GM12872 (cell line): ENCODE measurements at regions not wholly inside any gene's neighbourhood (a gene's known extent, or its start where the extent isn't known, plus 50 kb on each side); places are given as distances from the start of the nearest gene placed in this dataset.

Experiments
- TF ChIP-seq, protein P1 (sequence below): IDR thresholded peaks from 3 replicates; pipeline ENCODE4 v1.5.1; 2011; ENCODE audit warnings: low read depth, mild to moderate bottlenecking, low read length, moderate library complexity; ENCODE audit not compliant: insufficient read depth

GRCh38 chr10:80750268-80750667 lies 212.6 kb downstream of the SH2D4B start:
- TF ChIP-seq, protein P1, sequence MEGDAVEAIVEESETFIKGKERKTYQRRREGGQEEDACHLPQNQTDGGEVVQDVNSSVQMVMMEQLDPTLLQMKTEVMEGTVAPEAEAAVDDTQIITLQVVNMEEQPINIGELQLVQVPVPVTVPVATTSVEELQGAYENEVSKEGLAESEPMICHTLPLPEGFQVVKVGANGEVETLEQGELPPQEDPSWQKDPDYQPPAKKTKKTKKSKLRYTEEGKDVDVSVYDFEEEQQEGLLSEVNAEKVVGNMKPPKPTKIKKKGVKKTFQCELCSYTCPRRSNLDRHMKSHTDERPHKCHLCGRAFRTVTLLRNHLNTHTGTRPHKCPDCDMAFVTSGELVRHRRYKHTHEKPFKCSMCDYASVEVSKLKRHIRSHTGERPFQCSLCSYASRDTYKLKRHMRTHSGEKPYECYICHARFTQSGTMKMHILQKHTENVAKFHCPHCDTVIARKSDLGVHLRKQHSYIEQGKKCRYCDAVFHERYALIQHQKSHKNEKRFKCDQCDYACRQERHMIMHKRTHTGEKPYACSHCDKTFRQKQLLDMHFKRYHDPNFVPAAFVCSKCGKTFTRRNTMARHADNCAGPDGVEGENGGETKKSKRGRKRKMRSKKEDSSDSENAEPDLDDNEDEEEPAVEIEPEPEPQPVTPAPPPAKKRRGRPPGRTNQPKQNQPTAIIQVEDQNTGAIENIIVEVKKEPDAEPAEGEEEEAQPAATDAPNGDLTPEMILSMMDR: no peak

GRCh38 chr10:80751940-80752339 lies 214.2 kb downstream of the SH2D4B start:
- TF ChIP-seq, protein P1: no peak

GRCh38 chr10:80753612-80754011 lies 215.9 kb downstream of the SH2D4B start:
- TF ChIP-seq, protein P1: no peak

GRCh38 chr10:80755893-80756292 lies 218.2 kb downstream of the SH2D4B start:
- TF ChIP-seq, protein P1: no peak

GRCh38 chr10:80759693-80760092 lies 222.0 kb downstream of the SH2D4B start:
- TF ChIP-seq, protein P1: no peak

DNA sequence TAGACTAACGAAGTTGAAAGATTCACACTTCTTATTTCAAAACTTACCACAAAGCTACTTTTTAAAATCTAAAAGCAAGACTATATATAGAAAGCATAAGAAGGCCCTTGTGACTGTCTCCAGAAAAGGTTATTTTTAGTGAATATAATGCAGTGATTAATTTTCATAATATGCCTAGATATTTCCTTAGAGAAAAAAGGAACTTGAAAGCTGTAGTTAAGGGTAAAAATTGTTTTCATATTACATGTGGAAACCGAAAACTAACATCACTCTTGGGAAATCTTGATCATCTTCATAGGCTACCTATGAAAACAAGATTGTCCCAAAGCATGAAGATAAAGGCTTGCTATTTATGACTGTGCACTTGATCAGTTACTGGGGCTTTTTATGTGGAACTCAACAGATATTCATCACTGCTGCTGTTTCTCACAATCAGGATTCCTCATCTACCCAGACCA lies 223.2 kb downstream of the SH2D4B start:
- TF ChIP-seq, protein P1: no peak

- TF ChIP-seq, protein P1: no peak
Observed at GRCh38 chr10:80767963-80768362, 230.3 kb downstream of the SH2D4B start.
